HAP-1 (cell line): ENCODE measurements at regions not wholly inside any gene's neighbourhood (a gene's known extent, or its start where the extent isn't known, plus 50 kb on each side); places are given as distances from the start of the nearest gene placed in this dataset.
"Not testable (repeated sequence)": the region's sequence is repeated elsewhere in the genome, so short reads cannot be mapped to it uniquely, and the experiment has no call there.

Experiments used
- DNase-seq, 2 experiments: peaks; one replicate each; pipeline ENCODE4 v3.0.0-alpha.2; 2016 to 2020; ENCODE audit warnings: low spot score in 2 of 2
- H3K27me3 ChIP-seq: fragments of 250-450 bp; sonication (Bioruptor Pico); 2 replicates; pipeline ENCODE4 v1.5.1; 2020; ENCODE audit warnings: low read depth, mild to moderate bottlenecking, moderate library complexity
- H3K36me3 ChIP-seq: fragments of 250-450 bp; sonication (Bioruptor Pico); replicated peaks from 2 replicates; pipeline ENCODE4 v1.5.1; 2020; ENCODE audit warnings: mild to moderate bottlenecking
- H3K4me1 ChIP-seq: fragments of 250-450 bp; sonication (Bioruptor Pico); 2 replicates; pipeline ENCODE4 v1.5.1; 2020; ENCODE audit warnings: mild to moderate bottlenecking
- H3K4me3 ChIP-seq: fragments of 250-450 bp; sonication (Bioruptor Pico); 2 replicates; pipeline ENCODE4 v1.5.1; 2020; ENCODE audit warnings: mild to moderate bottlenecking, moderate library complexity
- H3K9me3 ChIP-seq: fragments of 250-450 bp; sonication (Bioruptor Pico); 2 replicates; pipeline ENCODE4 v1.5.1; 2020; ENCODE audit warnings: mild to moderate bottlenecking, moderate library complexity
- in situ Hi-C: fragments of 300-500 bp; cut with MboI; formaldehyde crosslinking; loops from 3 replicates; pipeline ENCODE4 v1.14.3; 2020; ENCODE audit warnings: low sequenced_read_pairs, inconsistent platforms, mixed read lengths

DNA sequence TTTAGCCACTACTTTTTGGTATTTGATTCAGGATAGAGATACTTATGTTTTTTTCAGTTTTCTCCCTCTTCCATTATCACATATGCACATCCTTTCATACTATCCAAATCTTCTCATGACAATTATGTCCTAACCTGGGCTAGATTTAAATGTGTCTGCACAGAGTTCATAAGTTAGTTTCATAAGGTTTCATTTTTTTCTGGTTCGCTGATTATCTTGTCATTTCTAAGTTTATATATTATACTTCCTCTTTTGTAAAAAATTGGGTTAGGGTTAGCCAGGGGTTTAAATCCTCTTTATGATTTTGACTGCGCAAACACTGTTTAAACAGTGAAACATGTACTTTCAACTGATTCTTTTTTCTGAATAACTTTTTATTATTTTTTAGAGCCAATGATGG, 148.6 kb downstream of the SST start:
- H3K4me1 ChIP-seq, result peaks cover 6% of the 10 kb centered on the region
- no peaks in the 10 kb centered on the region for H3K36me3 ChIP-seq
- no peaks in the 10 kb centered on the region for H3K9me3 ChIP-seq
- in situ Hi-C loops, result no loop called here
- peaks cover 3% of the 10 kb centered on the region for H3K27me3 ChIP-seq
- DNase-seq, result no peak
- no peak overlapping the region for H3K4me3 ChIP-seq

DNA sequence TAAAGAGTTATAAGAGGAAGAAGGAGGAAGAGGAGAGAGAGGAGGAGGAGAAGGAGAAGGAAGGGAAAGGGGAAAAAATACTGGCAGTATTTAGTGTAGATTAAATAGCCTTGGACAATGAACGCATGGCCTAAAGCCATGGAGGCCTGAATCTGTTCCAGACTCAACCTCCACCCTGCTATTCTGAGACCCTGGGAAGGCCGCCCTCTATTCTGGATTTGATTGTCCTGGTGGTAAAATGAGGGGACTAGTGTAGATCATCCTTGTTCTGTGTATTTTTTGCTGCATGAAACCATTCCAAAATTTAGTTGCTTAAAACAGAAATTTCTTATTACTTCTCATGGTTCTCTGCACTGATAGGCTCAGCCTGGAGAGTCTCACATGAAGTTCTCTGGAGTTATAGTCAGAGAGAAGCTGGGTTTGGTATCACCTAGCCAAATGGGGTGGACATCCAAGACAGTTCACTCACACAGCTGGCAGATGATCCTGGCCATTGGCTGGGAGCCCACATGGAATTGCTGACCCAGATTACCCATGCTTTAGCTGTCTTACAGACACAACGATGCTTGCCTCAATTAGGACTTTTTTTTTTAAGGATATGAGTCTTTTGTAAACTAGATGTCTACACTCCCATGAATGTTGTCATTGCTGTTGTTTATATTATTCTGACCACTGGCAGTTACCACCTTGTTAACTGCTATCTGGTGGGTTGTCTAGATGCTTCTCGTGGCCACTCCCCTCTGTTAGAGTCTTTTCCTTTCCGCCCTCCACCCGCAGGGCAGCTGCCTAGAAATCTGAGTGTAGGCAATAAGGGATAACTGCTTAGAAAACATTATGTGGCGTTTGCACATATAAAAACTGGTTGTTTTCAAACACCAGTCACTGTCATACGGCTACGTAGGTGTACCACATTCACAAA, 149.9 kb downstream of the SST start:
- no peaks in the 10 kb centered on the region; the same call in 1 of the 2 replicates for H3K27me3 ChIP-seq

DNA sequence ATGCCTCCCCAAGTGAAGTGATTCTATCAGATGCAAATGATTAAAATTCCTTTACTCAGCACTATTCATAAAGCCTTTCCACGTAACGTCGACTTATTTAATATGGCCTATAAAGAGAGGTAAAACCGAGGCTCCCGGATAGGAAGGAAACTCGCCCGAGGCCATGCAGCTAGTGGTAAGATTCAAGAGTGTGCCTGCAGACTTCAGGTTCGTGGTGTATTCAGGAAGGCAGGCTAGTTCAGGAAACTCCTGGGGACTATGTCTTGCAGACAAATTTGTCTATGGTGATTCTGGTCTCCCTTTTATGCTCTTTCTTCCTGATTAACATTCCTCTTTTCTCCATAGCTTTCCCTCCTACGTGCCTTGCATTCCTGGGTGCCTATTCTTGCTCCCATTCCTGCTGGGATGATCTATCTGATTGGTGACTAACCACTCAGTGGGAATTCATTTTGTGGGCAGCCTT, 150.7 kb downstream of the SST start:
- no peaks in the 10 kb centered on the region; the same call in 1 of the 2 replicates for H3K27me3 ChIP-seq
- H3K4me1 ChIP-seq, result peaks cover 6% of the 10 kb centered on the region
- DNase-seq, result peak; percentile 22 to 39
- no peaks in the 10 kb centered on the region for H3K9me3 ChIP-seq
- in situ Hi-C loops, result no loop called here
- H3K4me3 ChIP-seq, result no peak overlapping the region
- H3K36me3 ChIP-seq, result no peaks in the 10 kb centered on the region

More for the DNA sequence above, 149.9 kb downstream of the SST start:
- in situ Hi-C loops, result no loop called here
- Histone ChIP-seq H3K36me3 (no peaks in the 10 kb centered on the region), H3K4me1 (peaks cover 6% of the 10 kb centered on the region), H3K4me3 (no peak overlapping the region), H3K9me3 (no peaks in the 10 kb centered on the region)
- no peak for DNase-seq

- Histone ChIP-seq H3K27me3 (no peaks in the 10 kb centered on the region; the same call in 1 of the 2 replicates), H3K36me3 (no peaks in the 10 kb centered on the region), H3K4me1 (peaks cover 6% of the 10 kb centered on the region), H3K9me3 (no peaks in the 10 kb centered on the region), H3K4me3 (no peak overlapping the region)
- DNase-seq, result peak; percentile 38 to 69
- in situ Hi-C loops, result no loop called here
Measured at GRCh38 chr3:187518616-187519015, 150.4 kb downstream of the RTP4 start.

DNA sequence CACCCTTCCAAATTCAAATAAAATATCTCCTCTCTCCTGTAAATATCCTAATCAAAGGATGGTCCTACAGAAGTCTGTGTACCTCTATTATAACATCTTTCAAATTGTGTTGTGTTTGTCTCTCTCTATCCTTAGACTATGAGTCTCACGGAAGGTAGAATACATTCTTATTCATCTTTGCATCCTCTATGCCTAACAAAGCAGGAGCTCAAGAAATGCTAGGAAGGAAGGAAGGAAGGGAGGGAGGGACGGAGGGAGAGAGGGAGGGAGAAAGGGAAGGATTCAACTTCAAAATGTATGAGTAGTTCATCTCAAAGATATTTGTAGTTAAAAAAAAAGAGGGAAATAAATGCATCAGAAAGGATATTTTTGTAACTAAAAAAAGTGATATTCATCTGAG, 150.0 kb downstream of the RTP4 start:
- in situ Hi-C loops, result no loop called here
- H3K36me3 ChIP-seq, result no peaks in the 10 kb centered on the region
- peaks cover 6% of the 10 kb centered on the region for H3K4me1 ChIP-seq
- no peaks in the 10 kb centered on the region; the same call in 1 of the 2 replicates for H3K27me3 ChIP-seq
- no peak overlapping the region for H3K4me3 ChIP-seq
- H3K9me3 ChIP-seq, result no peaks in the 10 kb centered on the region
- no peak for DNase-seq

DNA sequence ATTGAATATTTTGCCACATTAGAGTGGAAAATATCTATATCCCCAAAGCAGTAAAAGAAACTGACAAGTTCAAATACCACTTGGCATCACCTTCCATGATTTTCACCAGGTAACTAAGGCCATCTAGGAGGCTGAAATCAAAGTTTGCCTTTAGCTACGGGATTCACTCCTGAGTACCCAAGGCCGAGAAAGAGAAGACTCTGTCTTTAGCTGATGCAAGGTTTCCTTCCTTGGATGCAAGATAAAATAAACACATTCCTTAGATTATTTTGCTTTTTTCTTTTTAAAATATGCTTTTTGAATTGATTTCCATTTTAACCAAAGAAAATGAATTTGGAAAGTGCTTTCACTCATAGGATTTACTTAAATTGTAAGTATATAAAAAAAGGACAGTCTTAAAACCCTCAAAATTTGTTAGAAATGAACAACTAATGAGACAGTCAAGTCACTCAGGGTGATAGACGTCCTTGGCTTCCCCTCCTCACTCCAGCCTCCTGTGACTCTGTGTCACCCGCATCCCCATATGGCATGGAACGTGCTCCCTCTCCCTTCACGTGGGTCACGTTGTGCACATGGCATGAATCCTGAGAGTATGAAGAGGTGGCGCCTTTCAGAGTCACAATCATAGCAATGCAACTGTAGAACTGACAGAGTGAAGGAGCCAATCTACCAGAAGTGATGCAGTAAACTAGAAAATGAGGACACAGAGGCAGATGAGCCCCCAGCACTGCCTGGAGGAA, 148.4 kb downstream of the RTP4 start:
- DNase-seq, result no peak
- H3K9me3 ChIP-seq, result no peaks in the 10 kb centered on the region
- no peaks in the 10 kb centered on the region for H3K27me3 ChIP-seq
- H3K36me3 ChIP-seq, result no peaks in the 10 kb centered on the region
- in situ Hi-C loops, result no loop called here
- H3K4me1 ChIP-seq, result peaks cover 6% of the 10 kb centered on the region
- no peak overlapping the region for H3K4me3 ChIP-seq

DNA sequence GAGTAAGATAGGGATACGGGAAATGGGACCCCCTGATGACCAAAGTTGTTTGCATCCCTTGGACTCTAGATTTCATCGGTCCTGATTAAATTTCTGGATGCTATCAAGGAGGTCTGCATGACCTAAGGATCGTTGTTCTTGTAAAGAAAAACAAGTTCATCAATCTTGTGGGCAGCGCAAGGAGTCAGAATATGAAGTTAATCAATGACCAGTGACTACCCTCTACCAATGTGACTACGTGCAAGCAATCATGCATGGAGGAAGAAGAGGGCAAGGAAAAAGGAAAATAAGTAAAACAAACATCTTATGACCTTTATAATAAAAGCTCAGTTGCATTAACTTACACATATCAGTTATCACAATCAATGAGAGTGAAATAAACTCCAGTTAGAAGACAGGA, 139.7 kb downstream of the RTP4 start:
- peaks cover 11% of the 10 kb centered on the region for H3K4me1 ChIP-seq
- no peaks in the 10 kb centered on the region for H3K27me3 ChIP-seq
- DNase-seq, result no peak
- H3K36me3 ChIP-seq, result no peaks in the 10 kb centered on the region
- H3K4me3 ChIP-seq, result no peak overlapping the region
- no peaks in the 10 kb centered on the region for H3K9me3 ChIP-seq
- in situ Hi-C loops, result no loop called here

DNA sequence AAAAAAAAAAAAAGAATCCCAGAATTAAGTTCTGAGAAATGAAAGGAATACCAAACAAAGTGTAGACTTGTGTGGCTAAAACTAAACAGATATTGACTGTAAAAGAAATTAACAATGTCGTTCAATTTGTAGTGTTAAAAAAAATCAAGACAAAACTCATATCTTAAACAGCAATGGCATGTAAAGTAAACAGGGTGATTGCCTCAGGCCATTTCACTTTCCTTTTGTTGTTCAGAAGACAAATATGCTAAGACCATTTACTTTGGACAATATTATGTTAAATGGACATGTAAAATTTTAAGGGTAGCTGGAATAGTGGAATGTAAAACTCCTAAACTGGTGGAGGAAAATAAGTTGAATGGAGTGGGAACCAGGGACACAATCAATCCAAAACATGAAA, 139.1 kb downstream of the RTP4 start:
- Histone ChIP-seq H3K36me3 (no peaks in the 10 kb centered on the region), H3K4me3 (no peak overlapping the region), H3K9me3 (no peaks in the 10 kb centered on the region), H3K27me3 (no peaks in the 10 kb centered on the region), H3K4me1 (peaks cover 11% of the 10 kb centered on the region)
- peak; percentile 45 to 54 for DNase-seq
- in situ Hi-C loops, result no loop called here

DNA sequence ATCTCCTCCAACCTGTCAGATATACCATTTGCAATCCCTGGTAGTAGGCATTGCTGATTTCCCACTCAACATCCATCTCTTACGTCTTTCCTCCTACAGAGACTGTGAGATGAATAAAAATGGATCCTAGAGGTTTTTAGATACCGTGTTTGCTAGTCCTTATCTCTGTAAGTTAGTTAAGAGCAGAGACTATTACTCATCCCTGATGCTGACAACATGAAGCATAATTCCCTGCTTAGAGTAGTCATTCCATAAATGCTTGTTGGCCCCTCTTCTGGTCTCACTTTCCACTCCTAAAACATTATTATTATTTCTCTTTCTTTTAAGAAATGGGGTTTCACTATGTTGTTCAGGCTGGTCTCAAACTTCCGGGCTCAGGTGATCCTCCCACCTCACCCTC, 136.2 kb downstream of the RTP4 start:
- H3K4me3 ChIP-seq, result no peak overlapping the region

GRCh38 chr3:187498211-187498724, 130.1 kb downstream of the RTP4 start:
- Histone ChIP-seq H3K36me3 (no peaks in the 10 kb centered on the region), H3K27me3 (no peaks in the 10 kb centered on the region), H3K9me3 (peaks cover 3% of the 10 kb centered on the region), H3K4me3 (no peak overlapping the region), H3K4me1 (no peaks in the 10 kb centered on the region)
- in situ Hi-C loops, result no loop called here
- no peak for DNase-seq

More for the DNA sequence above, 136.2 kb downstream of the RTP4 start:
- in situ Hi-C loops, result no loop called here
- no peaks in the 10 kb centered on the region for H3K36me3 ChIP-seq
- no peaks in the 10 kb centered on the region for H3K27me3 ChIP-seq
- DNase-seq, result no peak
- no peaks in the 10 kb centered on the region for H3K9me3 ChIP-seq
- peaks cover 11% of the 10 kb centered on the region for H3K4me1 ChIP-seq

DNA sequence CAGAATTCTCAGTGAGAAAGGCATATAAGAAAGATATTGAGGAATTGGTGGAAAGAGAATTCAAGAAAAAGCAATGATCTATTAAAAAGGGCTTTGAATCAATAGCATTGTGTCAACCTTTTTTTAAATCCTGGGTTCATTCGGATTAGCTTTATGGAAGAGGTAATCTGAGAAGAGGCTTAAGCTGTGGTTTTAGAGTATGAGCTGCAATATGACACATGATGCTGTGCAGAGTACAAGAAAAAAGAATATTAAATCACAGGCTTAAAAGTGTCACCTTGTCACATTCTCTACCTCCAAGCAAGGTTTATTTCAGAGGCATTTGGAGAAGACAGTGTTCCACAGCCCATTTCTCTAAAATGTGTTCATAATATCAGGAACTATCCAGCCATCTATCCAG, 128.9 kb downstream of the RTP4 start:
- no peaks in the 10 kb centered on the region for H3K4me1 ChIP-seq
- H3K4me3 ChIP-seq, result no peak overlapping the region
- peaks cover 7% of the 10 kb centered on the region for H3K9me3 ChIP-seq
- no peaks in the 10 kb centered on the region for H3K36me3 ChIP-seq
- H3K27me3 ChIP-seq, result no peaks in the 10 kb centered on the region
- in situ Hi-C loops, result no loop called here
- peak in 1 of 2 experiments; percentile 54 for DNase-seq

DNA sequence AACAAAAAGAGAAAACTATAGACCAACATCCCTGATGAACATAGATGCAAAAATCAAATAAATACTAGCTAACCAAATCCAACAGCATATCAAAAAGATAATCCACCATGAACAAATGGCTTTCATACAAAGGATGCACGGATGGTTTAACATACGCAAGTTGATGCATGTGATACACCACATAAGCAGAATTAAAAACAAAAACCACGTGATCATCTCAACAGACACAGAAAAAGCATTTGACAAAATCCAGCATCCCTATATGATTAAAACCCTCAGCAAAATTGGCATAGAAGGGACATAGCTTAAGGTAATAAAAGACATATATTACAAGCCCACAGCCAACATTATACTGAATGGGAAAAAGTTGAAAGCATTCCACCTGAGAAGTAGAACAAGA, 125.9 kb downstream of the RTP4 start:
- in situ Hi-C loops, DNase-seq, H3K4me3 ChIP-seq, H3K4me1 ChIP-seq, H3K27me3 ChIP-seq, H3K36me3 ChIP-seq, H3K9me3 ChIP-seq: not testable (repeated sequence)

- H3K27me3 ChIP-seq, result no peaks in the 10 kb centered on the region
- H3K9me3 ChIP-seq, result peaks cover 12% of the 10 kb centered on the region
- no peaks in the 10 kb centered on the region for H3K36me3 ChIP-seq
- no peak for DNase-seq
- in situ Hi-C loops, result no loop called here
- H3K4me1 ChIP-seq, result peaks cover 4% of the 10 kb centered on the region; the same call in 1 of the 2 replicates
- H3K4me3 ChIP-seq, result no peak overlapping the region
Measured at GRCh38 chr3:187491371-187491770, 123.2 kb downstream of the RTP4 start.

GRCh38 chr3:187490366-187490765, 122.2 kb downstream of the RTP4 start:
- in situ Hi-C loops, result no loop called here

More at GRCh38 chr3:187490366-187490765, 122.2 kb downstream of the RTP4 start:
- Histone ChIP-seq H3K36me3 (no peaks in the 10 kb centered on the region), H3K4me3 (no peak overlapping the region), H3K4me1 (peaks cover 4% of the 10 kb centered on the region; the same call in 1 of the 2 replicates), H3K27me3 (no peaks in the 10 kb centered on the region), H3K9me3 (peaks cover 12% of the 10 kb centered on the region)
- DNase-seq, result no peak
